NB4 (cell line): ENCODE measurements at regions not wholly inside any gene's neighbourhood (a gene's known extent, or its start where the extent isn't known, plus 50 kb on each side); places are given as distances from the start of the nearest gene placed in this dataset.

Source experiments
- DNase-seq: peaks from one replicate; pipeline ENCODE4 v3.0.0; 2010; ENCODE audit warnings: low read depth
- H3K4me3 ChIP-seq: one replicate; pipeline ENCODE4 v1.5.1; 2011; ENCODE audit warnings: mild to moderate bottlenecking, low read depth, low read length, moderate library complexity
- CTCF ChIP-seq: IDR thresholded peaks from one replicate; pipeline ENCODE4 v1.5.1; 2012; ENCODE audit warnings: low read depth, low read length
- MAX ChIP-seq: IDR thresholded peaks from 2 replicates; pipeline ENCODE4 v1.6.1; 2011; ENCODE audit warnings: low read depth, low read length
- MYC ChIP-seq: IDR thresholded peaks from 2 replicates; pipeline ENCODE4 v1.6.1; 2011; ENCODE audit warnings: low read depth, low read length
- POLR2A ChIP-seq: IDR thresholded peaks from 2 replicates; pipeline ENCODE4 v1.6.1; 2011; ENCODE audit warnings: mild to moderate bottlenecking; ENCODE audit not compliant: insufficient read length; ENCODE audit errors: extremely low read depth

DNA sequence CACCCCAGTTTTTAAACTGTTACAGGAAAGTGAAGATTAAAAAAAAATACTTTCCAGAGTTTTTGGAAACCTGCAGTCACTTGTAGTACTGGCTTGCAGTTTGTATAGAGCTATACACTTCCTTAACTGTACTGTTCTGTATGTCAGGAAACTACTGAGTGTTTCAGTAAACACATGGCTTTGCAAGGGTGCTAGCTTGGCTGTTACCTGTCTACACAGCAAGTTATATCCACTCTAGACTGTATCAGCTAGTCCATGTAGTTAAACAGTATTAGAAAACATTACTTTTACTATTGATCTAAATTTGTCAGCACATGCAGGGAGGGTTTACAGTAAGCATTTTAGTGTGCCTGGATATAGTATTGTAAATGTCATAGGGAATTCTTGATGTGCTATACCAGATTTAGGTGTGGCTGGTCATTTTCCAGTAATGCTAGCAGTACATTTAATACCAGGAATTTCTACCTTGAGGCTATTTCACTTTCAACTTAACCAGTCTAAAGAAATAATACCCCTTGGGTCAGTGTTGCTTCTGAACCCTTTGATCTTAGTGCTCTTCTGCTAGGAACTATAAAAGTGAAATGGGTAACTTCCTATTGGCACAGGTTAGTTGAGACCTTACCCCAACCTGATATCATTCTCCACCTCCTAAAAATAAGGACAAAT is 192.3 kb upstream of the ANKRD50 start:
- no peak for DNase-seq
- TF ChIP-seq CTCF (no peak), POLR2A (no peak)
- no peak overlapping the region for H3K4me3 ChIP-seq

DNA sequence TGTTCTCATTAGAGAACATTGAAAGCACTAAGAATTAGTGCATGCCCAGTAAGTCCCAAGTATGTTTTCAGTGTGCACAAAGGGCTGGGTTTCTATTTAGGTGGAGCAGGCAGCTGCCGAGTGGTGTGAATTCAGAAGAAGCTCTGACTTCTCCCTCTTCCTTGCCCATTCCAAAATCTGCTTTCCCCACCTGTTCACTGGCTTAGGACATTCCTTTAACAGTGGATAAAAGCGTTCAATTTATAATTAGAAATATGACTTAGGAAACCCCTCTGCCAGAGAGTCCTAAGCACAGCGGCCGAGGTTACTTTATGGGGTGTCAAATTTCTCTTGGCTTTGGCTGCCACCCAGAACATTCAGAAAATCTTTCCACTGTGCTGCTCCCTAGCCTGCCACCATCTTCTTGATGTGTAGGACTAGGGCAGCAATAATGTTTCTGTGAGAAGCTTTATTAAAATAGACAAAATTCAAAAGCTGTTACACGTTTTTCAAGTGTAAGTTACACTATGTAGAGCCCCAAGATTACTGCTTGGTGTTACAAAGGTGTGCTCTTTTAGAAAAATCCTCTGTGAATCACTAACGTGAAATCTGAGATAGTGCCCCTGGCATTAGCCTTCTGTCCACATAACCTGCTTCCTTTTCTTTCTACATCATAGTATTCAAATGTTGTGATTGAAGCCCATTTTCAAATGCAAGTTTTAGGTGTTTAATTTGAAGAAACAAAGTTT is 191.6 kb upstream of the ANKRD50 start:
- H3K4me3 ChIP-seq = no peak overlapping the region
- DNase-seq = no peak
- no peak for TF ChIP-seq CTCF
- TF ChIP-seq POLR2A = no peak
- TF ChIP-seq MAX = no peak
- TF ChIP-seq MYC = no peak

GRCh38 chr4:124902001-124902515 is 189.5 kb upstream of the ANKRD50 start:
- DNase-seq = no peak
- TF ChIP-seq MYC (no peak), CTCF (no peak), MAX (no peak), POLR2A (no peak)
- no peak overlapping the region for H3K4me3 ChIP-seq

DNA sequence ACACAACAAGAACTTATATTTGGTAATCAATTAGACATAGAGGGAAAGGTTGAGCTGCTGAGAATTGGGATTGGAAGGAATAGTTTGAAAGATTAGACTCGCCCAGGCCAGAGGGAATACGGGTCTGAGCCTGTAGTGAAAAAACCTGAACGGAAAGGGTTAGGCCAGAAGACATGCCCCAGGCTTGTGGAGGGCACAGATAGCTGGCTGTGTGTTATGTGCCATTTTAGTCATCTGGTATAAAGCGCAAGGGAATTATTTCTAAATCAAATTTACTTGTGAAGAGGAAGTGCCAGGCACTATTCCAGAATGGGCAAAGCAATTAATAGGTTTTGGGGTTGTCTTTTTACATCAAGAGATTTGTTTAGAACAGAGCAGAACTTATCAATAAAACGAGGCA is 187.5 kb upstream of the ANKRD50 start:
- DNase-seq = no peak
- H3K4me3 ChIP-seq = no peak overlapping the region
- no peak for TF ChIP-seq MYC
- TF ChIP-seq CTCF = no peak
- no peak for TF ChIP-seq MAX

- no peak for DNase-seq
- no peak for TF ChIP-seq POLR2A
- TF ChIP-seq CTCF = no peak
- no peak for TF ChIP-seq MAX
- TF ChIP-seq MYC = no peak
- no peak overlapping the region for H3K4me3 ChIP-seq
Measured at GRCh38 chr4:124890522-124890921, 178.0 kb upstream of the ANKRD50 start.
